ENCODE measurements at regions not wholly inside any gene's neighbourhood (a gene's known extent, or its start where the extent isn't known, plus 50 kb on each side); places are given as distances from the start of the nearest gene placed in this dataset.

GRCh38 chr9:108443741-108444140, 412.0 kb downstream of the ACTL7B start:
- no peak for TF ChIP-seq CTCF (IDR thresholded peaks at IDR 0.05; ENCODE audit: low read depth, low read length)
- TF ChIP-seq EZH2phosphoT487 (IDR thresholded peaks at IDR 0.05; ENCODE audit: low read depth): no peak
